ENCODE measurements at regions not wholly inside any gene's neighbourhood (a gene's known extent, or its start where the extent isn't known, plus 50 kb on each side); places are given as distances from the start of the nearest gene placed in this dataset.

GRCh38 chr4:173930329-173930967, 353.0 kb downstream of the FBXO8 start:
- Histone ChIP-seq H3K4me2 (ENCODE audit: low read depth, low read length, poor library complexity, severe bottlenecking) (no peak overlapping the region), H4K20me1 (ENCODE audit: insufficient read depth, low read length, poor library complexity, severe bottlenecking) (no peaks in the 10 kb centered on the region), H3K4me1 (ENCODE audit: insufficient read depth, low read length, poor library complexity, severe bottlenecking) (peaks cover 2% of the 10 kb centered on the region), H3K9me2 (replicated peaks; ENCODE audit: low read depth, low read length) (no peaks in the 10 kb centered on the region), H3K27me3 (ENCODE audit: insufficient read depth, low read length, poor library complexity, severe bottlenecking) (no peaks in the 10 kb centered on the region), H2AFZ (ENCODE audit: low read length) (no peak overlapping the region), H3K4me3 (ENCODE audit: low read length, poor library complexity, severe bottlenecking) (no peak overlapping the region), H3K79me2 (ENCODE audit: insufficient read depth, low read length) (no peaks in the 10 kb centered on the region), H3K9ac (ENCODE audit: low read depth, low read length, poor library complexity, severe bottlenecking) (no peak overlapping the region), H3K9me3 (ENCODE audit: insufficient read depth, low read depth, low read length) (no peaks in the 10 kb centered on the region), H3F3A (ENCODE audit: low read depth) (no peaks in the 10 kb centered on the region), H3K36me3 (ENCODE audit: insufficient read depth, low read length) (no peaks in the 10 kb centered on the region)
- TF ChIP-seq CTCF (conservative IDR thresholded peaks at IDR 0.05; ENCODE audit: low read length) (no peak), EZH2phosphoT487 (IDR thresholded peaks at IDR 0.05; ENCODE audit: borderline replicate concordance) (no peak)

GRCh38 chr4:173929921-173930320, 353.5 kb downstream of the FBXO8 start:
- Histone ChIP-seq H3K9ac (ENCODE audit: low read depth, low read length, poor library complexity, severe bottlenecking) (no peak overlapping the region), H4K20me1 (ENCODE audit: insufficient read depth, low read length, poor library complexity, severe bottlenecking) (no peaks in the 10 kb centered on the region), H2AFZ (ENCODE audit: low read length) (no peak overlapping the region), H3F3A (ENCODE audit: low read depth) (no peaks in the 10 kb centered on the region), H3K9me2 (replicated peaks; ENCODE audit: low read depth, low read length) (no peaks in the 10 kb centered on the region), H3K9me3 (ENCODE audit: insufficient read depth, low read depth, low read length) (no peaks in the 10 kb centered on the region), H3K36me3 (ENCODE audit: insufficient read depth, low read length) (no peaks in the 10 kb centered on the region), H3K27me3 (ENCODE audit: insufficient read depth, low read length, poor library complexity, severe bottlenecking) (no peaks in the 10 kb centered on the region), H3K4me1 (ENCODE audit: insufficient read depth, low read length, poor library complexity, severe bottlenecking) (peaks cover 7% of the 10 kb centered on the region), H3K79me2 (ENCODE audit: insufficient read depth, low read length) (no peaks in the 10 kb centered on the region), H3K4me2 (ENCODE audit: low read depth, low read length, poor library complexity, severe bottlenecking) (no peak overlapping the region), H3K4me3 (ENCODE audit: low read length, poor library complexity, severe bottlenecking) (no peak overlapping the region)
- TF ChIP-seq EZH2phosphoT487 (IDR thresholded peaks at IDR 0.05; ENCODE audit: borderline replicate concordance) (no peak), CTCF (conservative IDR thresholded peaks at IDR 0.05; ENCODE audit: low read length) (no peak)

GRCh38 chr4:173924561-173924960, 358.9 kb downstream of the FBXO8 start:
- H3K4me3 ChIP-seq (ENCODE audit: low read length, poor library complexity, severe bottlenecking), result no peak overlapping the region
- H3K4me1 ChIP-seq (ENCODE audit: insufficient read depth, low read length, poor library complexity, severe bottlenecking), result peaks cover 9% of the 10 kb centered on the region
- TF ChIP-seq CTCF (conservative IDR thresholded peaks at IDR 0.05; ENCODE audit: low read length) (no peak), EZH2phosphoT487 (IDR thresholded peaks at IDR 0.05; ENCODE audit: borderline replicate concordance) (no peak; the same call in 1 of the 2 replicates)
- no peaks in the 10 kb centered on the region for H4K20me1 ChIP-seq (ENCODE audit: insufficient read depth, low read length, poor library complexity, severe bottlenecking)
- H3K79me2 ChIP-seq (ENCODE audit: insufficient read depth, low read length), result no peaks in the 10 kb centered on the region
- H3F3A ChIP-seq (ENCODE audit: low read depth), result no peaks in the 10 kb centered on the region
- peak overlapping the region; percentile 36 for H3K4me2 ChIP-seq (ENCODE audit: low read depth, low read length, poor library complexity, severe bottlenecking)
- no peaks in the 10 kb centered on the region for H3K27me3 ChIP-seq (ENCODE audit: insufficient read depth, low read length, poor library complexity, severe bottlenecking)
- H3K36me3 ChIP-seq (ENCODE audit: insufficient read depth, low read length), result no peaks in the 10 kb centered on the region
- H3K9me3 ChIP-seq (ENCODE audit: insufficient read depth, low read depth, low read length), result no peaks in the 10 kb centered on the region
- no peaks in the 10 kb centered on the region for H3K9me2 ChIP-seq (replicated peaks; ENCODE audit: low read depth, low read length)
- no peak overlapping the region for H3K9ac ChIP-seq (ENCODE audit: low read depth, low read length, poor library complexity, severe bottlenecking)
- H2AFZ ChIP-seq (ENCODE audit: low read length), result no peak overlapping the region

All from Loucy (cell line).